ENCODE measurements at regions not wholly inside any gene's neighbourhood (a gene's known extent, or its start where the extent isn't known, plus 50 kb on each side); places are given as distances from the start of the nearest gene placed in this dataset.

DNA sequence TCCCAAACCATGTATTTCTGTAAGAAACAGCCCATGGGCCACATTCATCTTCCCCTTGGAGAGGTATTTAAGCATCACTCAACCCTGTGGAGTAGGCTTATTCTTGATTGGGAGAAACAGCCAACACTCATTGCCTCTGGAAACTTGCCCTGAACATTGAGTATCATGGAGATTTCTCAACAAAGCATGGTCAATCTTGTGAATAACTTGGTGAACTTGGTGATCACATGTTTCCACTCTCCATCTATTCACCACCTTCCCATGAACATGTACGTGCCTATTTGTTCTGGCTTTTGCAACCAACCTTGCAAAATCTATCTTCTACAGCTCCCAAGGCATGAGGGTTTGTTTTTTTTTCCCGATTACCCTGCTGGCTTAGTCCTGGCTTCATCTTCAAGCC lies 163.2 kb downstream of the PAH start:
- Mint-ChIP-seq H3K4me3 (no peak overlapping the region), H3K27me3 (no peaks in the 10 kb centered on the region), H3K4me1 (ENCODE audit: low read depth) (no peaks in the 10 kb centered on the region), H3K36me3 (no peaks in the 10 kb centered on the region), H3K9me3 (no peaks in the 10 kb centered on the region), H3K27ac (no peak overlapping the region)
- CTCF ChIA-PET = no interaction called here
- DNase-seq = no peak
- intact Hi-C loops (cut with micrococcal nuclease) = no loop called here
- POLR2A ChIA-PET = no interaction called here

DNA sequence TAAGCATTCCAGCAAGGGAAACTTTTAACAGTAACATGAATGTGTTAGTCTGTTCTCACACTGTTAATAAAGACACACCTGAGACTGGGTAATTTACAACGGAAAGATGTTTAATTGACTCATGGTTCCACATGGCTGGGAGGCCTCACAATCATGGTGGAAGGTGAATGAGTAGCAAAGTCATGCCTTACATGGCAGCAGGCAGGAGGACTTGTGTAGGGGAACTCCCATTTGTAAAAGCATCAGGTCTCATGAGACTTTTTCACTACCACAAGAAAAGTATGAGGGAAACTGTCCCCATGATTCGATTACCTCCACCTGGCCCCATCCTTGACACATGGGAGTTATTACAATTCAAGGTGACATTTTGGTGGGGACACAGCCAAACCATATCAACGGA lies 168.3 kb downstream of the PAH start:
- H3K27ac Mint-ChIP-seq = no peak overlapping the region
- POLR2A ChIA-PET = no interaction called here
- H3K36me3 Mint-ChIP-seq = no peaks in the 10 kb centered on the region
- no peaks in the 10 kb centered on the region for H3K4me1 Mint-ChIP-seq (ENCODE audit: low read depth)
- CTCF ChIA-PET = no interaction called here
- no peaks in the 10 kb centered on the region for H3K9me3 Mint-ChIP-seq
- DNase-seq = no peak
- H3K4me3 Mint-ChIP-seq = no peak overlapping the region
- intact Hi-C loops (cut with micrococcal nuclease) = no loop called here
- no peaks in the 10 kb centered on the region for H3K27me3 Mint-ChIP-seq

DNA sequence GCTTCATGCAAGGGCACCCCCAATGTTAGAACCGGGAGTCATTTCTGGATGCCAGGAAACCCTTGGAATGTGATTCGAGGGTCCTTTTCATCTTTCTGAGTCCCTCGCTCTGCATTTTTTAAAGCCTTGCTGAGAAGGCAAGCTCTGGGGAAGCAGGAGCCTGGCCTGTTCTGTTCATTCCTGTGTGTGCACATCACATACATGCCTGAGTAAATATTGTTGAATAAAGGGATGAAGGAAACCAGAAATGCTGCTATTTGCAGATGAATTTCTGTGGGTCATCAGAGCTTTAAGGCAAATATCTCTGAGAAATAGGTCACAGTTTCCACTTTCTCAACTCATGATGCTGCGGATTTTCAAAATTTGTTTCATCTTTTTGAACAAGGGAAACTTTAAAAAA lies 170.1 kb downstream of the PAH start:
- Mint-ChIP-seq H3K27me3 (no peaks in the 10 kb centered on the region), H3K36me3 (no peaks in the 10 kb centered on the region), H3K27ac (no peak overlapping the region), H3K4me1 (ENCODE audit: low read depth) (no peaks in the 10 kb centered on the region), H3K4me3 (no peak overlapping the region), H3K9me3 (no peaks in the 10 kb centered on the region)
- intact Hi-C loops (cut with micrococcal nuclease) = no loop called here
- CTCF ChIA-PET = no interaction called here
- no peak for DNase-seq
- POLR2A ChIA-PET = no interaction called here

DNA sequence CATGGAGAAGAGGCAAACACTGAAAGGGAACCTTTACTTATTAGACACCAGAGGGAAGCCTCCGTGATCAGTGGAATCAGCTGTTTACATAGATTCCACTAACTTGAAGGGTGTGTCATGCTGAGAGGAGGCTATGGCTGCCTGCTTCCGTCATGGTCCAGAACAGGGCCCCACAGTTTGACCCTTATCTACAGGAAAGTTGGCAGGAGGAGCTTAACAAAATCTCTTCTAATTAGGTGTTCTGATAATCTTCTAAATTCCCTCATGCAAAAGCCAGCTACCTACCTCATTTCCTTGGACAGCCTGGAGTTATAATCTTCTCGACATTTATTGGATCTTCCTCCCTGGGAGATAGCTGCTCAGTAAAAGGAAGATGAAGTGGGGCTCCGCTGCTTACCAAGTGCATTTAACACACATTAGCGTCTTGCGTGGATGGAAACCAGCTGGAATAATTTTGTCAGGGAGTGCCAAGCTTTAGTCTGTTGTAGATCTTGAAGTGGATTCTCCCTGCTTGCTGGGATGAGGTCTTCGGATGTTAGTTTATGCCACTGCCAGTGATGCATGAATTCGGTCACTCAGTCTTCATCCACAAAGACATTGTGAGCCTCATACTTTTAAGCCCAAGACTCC lies 171.0 kb downstream of the PAH start:
- Mint-ChIP-seq H3K27ac (no peak overlapping the region), H3K9me3 (no peaks in the 10 kb centered on the region), H3K27me3 (no peaks in the 10 kb centered on the region), H3K4me1 (ENCODE audit: low read depth) (no peaks in the 10 kb centered on the region), H3K36me3 (no peaks in the 10 kb centered on the region), H3K4me3 (no peak overlapping the region)
- DNase-seq = no peak
- ChIA-PET CTCF (no interaction called here), POLR2A (no interaction called here)
- intact Hi-C loops (cut with micrococcal nuclease) = no loop called here

DNA sequence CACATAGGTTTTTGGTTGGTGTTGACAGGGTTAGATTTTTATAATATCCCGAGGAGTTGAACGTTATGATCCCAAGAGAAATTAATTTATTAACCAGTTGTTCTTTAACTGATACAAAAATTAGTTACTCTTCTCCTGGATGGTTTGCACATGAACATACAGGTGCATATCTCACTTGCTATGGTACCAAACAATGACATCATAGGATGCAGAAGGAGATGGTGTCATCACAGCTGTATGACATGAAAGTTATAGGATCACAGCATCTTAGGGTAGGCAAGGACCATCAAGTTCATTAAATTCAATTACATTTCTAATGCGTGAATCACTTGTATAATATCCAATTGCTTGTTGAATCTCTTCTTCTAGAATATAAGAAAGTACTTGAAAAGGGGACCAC lies 175.8 kb downstream of the PAH start:
- ChIA-PET CTCF (no interaction called here), POLR2A (no interaction called here)
- no peaks in the 10 kb centered on the region for H3K27me3 Mint-ChIP-seq
- H3K4me3 Mint-ChIP-seq = no peak overlapping the region
- H3K4me1 Mint-ChIP-seq (ENCODE audit: low read depth) = no peaks in the 10 kb centered on the region
- peaks cover 5% of the 10 kb centered on the region for H3K9me3 Mint-ChIP-seq
- DNase-seq = no peak
- intact Hi-C loops (cut with micrococcal nuclease) = no loop called here
- H3K36me3 Mint-ChIP-seq = no peaks in the 10 kb centered on the region
- no peak overlapping the region for H3K27ac Mint-ChIP-seq

DNA sequence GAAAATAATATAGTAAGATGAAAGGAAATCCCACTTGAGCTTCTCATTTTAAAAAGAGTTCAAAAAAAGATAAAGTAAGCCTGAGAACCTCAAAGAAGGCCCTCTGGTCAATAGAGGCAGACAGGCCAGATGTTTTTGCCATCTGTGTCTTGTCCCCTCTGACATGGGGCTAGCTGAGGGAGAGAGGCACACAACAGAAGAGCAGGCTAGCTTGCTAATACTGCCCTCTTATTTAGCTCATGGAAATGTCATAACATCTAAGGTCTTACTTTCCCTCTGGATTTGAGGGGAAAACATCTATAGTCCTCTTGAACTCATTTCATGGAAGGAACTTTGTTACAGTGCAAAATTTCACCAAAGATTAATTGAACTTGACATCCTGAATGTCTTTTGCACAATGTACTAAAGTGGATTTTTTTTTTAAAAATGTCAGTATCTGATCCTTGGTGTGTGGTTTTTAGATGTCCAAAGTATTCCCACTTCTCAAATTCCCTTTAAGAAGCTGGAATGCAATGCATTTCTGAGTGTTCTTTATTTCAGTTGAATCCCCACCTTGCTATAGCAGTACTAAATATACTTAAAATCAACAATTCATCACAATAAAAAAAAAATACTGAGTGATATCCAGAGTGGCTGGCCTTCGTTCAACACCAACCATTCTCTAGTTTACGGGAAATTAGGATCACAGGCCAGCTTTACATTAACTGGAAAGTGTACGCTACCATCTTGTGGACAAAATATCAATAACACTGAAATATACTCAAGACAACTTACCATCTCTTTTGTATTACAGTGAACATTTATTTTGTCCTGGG lies 176.7 kb downstream of the PAH start:
- intact Hi-C loops (cut with micrococcal nuclease) = no loop called here

DNA sequence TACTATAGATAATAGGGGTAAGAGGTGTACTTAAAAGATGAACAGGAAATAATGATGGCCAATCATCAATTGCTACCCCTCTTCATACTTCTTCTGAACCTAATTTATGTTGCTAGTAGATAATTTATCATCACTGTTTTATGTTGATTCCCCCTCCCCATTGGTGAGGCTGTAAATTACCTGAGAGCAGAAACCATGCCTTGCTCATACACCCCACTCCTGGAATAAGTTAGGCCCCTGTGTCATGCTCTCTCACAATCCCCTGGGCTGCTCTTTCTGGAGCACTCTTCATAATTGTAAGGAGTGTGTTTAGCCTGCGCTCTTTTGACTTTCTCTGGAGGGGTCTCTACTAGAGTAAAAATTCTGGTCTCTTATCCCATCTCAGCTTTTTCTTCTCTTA lies 180.7 kb downstream of the PAH start:
- H3K4me3 Mint-ChIP-seq = no peak overlapping the region
- intact Hi-C loops (cut with micrococcal nuclease) = no loop called here
- CTCF ChIA-PET = no interaction called here

More for the DNA sequence above, 176.7 kb downstream of the PAH start:
- H3K4me3 Mint-ChIP-seq = no peak overlapping the region
- CTCF ChIA-PET = no interaction called here
- no peak overlapping the region for H3K27ac Mint-ChIP-seq
- DNase-seq = no peak
- no peaks in the 10 kb centered on the region for H3K4me1 Mint-ChIP-seq (ENCODE audit: low read depth)
- H3K36me3 Mint-ChIP-seq = no peaks in the 10 kb centered on the region
- no peaks in the 10 kb centered on the region for H3K27me3 Mint-ChIP-seq
- POLR2A ChIA-PET = no interaction called here
- peaks cover 9% of the 10 kb centered on the region for H3K9me3 Mint-ChIP-seq

DNA sequence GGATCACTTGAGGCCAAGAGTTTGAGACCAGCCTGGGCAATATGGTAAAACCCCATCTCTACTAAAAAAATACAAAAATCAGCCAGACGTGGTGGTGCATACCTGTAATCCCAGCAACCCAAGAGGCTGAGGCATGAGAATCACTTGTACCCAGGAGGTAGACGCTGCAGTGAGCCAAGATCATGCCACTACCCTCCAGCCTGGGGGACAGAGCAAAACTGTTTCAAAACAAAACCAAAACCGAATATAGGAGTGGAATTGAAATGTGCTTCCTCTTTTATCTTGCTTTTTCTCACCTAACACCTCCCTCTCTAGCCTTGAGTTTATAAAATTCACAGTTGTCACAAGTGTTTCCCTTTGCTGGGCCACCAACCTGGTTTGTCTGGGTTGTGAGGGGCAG lies 181.9 kb downstream of the PAH start:
- no peak overlapping the region for H3K27ac Mint-ChIP-seq
- no peaks in the 10 kb centered on the region for H3K4me1 Mint-ChIP-seq (ENCODE audit: low read depth)
- no peaks in the 10 kb centered on the region for H3K36me3 Mint-ChIP-seq
- peaks cover 11% of the 10 kb centered on the region for H3K9me3 Mint-ChIP-seq
- ChIA-PET CTCF (interaction anchor here (0.6 kb wide), 1 partner anchor 47 kb away, joined by 3 read pairs; no protein-coding TSS in a partner anchor), POLR2A (no interaction called here)
- no peak for DNase-seq
- no peaks in the 10 kb centered on the region for H3K27me3 Mint-ChIP-seq
- H3K4me3 Mint-ChIP-seq = no peak overlapping the region
- intact Hi-C loops (cut with micrococcal nuclease) = no loop called here

More for the DNA sequence above, 180.7 kb downstream of the PAH start:
- Mint-ChIP-seq H3K4me1 (ENCODE audit: low read depth) (no peaks in the 10 kb centered on the region), H3K27ac (no peak overlapping the region), H3K9me3 (peaks cover 11% of the 10 kb centered on the region), H3K36me3 (no peaks in the 10 kb centered on the region), H3K27me3 (no peaks in the 10 kb centered on the region)
- DNase-seq = no peak
- POLR2A ChIA-PET = no interaction called here

DNA sequence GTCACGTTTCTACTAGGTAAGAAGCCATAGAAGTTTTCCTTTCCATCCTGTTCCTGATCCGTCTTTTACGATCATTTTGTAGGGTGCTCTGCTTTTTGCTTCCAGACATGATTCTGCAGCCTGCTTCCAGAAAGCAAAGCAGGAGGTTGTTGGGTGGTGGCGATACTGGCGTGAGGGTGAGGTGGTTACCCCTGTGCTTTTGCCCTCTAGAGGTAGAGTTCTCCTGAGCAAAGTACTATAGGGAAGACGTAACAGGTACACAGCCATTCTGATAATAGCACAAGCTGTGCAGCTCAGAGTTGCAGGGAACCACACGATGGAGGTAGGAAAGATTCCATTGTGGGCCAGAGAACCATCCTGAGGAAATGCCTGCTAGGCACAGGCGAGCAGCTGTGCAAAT lies 186.0 kb downstream of the PAH start:
- peaks cover 5% of the 10 kb centered on the region for H3K9me3 Mint-ChIP-seq
- H3K4me3 Mint-ChIP-seq = no peak overlapping the region
- intact Hi-C loops (cut with micrococcal nuclease) = no loop called here
- no peaks in the 10 kb centered on the region for H3K4me1 Mint-ChIP-seq (ENCODE audit: low read depth)
- H3K27ac Mint-ChIP-seq = no peak overlapping the region
- DNase-seq = no peak
- ChIA-PET POLR2A (no interaction called here), CTCF (no interaction called here)
- no peaks in the 10 kb centered on the region for H3K36me3 Mint-ChIP-seq
- peaks cover 2% of the 10 kb centered on the region for H3K27me3 Mint-ChIP-seq

DNA sequence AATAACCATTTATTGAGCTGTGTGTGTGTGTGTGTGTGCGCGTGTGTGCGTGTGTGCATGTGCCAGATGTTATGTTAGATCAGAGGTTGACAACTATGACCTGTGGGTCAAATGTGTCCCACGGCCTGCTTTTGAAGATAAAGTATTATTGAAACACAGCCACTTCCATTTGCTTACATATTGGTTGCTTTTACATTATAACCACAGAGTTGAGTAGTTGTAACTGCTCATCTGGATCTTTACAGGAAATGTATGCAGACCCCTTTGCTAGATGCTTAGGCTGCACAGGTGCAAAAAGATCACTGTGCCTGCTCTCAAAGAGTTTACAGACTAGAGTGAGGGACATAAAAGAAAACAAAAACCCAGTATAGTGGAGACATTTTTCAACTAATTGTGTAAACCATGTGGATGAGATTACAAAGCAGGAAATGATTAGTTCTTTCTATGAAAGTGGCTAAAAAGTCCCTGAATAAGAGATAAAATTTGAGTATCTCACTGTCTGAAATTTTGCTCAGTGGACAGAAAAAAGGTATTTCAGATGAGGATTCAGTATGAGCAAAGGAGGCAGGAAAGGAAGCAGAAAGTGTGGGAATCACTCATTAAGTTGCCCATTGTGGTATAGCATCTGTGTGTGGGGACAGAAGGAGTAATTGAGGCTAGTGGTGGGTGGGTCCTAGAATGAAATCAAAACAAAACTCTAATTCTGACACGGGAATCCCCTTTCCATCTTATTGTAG lies 188.4 kb downstream of the PAH start:
- Mint-ChIP-seq H3K27ac (no peak overlapping the region), H3K9me3 (no peaks in the 10 kb centered on the region), H3K4me3 (no peak overlapping the region), H3K4me1 (ENCODE audit: low read depth) (no peaks in the 10 kb centered on the region), H3K36me3 (no peaks in the 10 kb centered on the region), H3K27me3 (peaks cover 2% of the 10 kb centered on the region)
- ChIA-PET POLR2A (no interaction called here), CTCF (no interaction called here)
- no peak for DNase-seq
- intact Hi-C loops (cut with micrococcal nuclease) = no loop called here

DNA sequence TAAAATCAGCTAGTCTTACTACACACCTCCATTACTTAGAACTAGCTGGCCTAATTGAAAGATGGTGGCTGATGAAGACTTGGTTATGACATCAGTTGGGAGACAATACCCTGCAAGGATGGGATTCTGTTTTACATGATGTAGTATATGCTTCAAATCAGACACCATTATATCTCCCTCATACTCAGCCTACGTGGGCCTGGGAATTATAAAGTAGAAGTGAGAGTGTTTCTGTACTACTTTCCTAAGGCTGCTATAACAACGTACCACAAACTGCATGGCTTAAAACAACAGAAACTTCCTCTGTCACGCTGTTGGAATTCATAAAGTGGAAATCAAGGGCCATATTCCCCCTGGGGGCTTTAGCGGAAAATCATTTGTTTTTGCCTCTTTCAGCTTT lies 190.4 kb downstream of the PAH start:
- ChIA-PET CTCF (interaction anchor here (0.6 kb wide), 1 partner anchor 25 kb away, joined by 8 read pairs; no protein-coding TSS in a partner anchor), POLR2A (no interaction called here)
- Mint-ChIP-seq H3K27me3 (peaks cover 2% of the 10 kb centered on the region), H3K4me3 (no peak overlapping the region), H3K36me3 (no peaks in the 10 kb centered on the region), H3K4me1 (ENCODE audit: low read depth) (no peaks in the 10 kb centered on the region), H3K9me3 (no peaks in the 10 kb centered on the region), H3K27ac (no peak overlapping the region)
- intact Hi-C loops (cut with micrococcal nuclease) = no loop called here
- no peak for DNase-seq

DNA sequence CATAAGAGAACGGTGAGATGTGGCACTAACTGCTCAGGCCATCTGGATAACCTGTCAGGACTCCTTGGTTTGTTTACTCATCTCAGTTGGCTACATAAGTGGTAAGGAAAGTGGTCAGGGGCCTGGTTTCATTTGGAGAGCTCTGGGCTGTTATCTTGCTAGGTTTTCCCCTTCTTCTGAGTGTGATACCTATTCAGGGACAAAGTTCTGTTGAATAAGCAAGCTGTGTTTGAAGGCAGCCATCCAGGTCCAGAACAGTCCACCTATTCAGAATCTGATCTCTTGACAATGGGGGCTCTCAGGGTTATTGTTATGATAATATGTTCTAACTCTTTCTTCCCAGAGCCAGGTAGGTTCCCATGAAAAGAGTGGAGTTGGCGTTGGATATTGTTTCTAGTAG lies 194.9 kb downstream of the PAH start:
- H3K9me3 Mint-ChIP-seq = no peaks in the 10 kb centered on the region
- no peak overlapping the region for H3K27ac Mint-ChIP-seq
- POLR2A ChIA-PET = no interaction called here
- no peak overlapping the region for H3K4me3 Mint-ChIP-seq
- no peaks in the 10 kb centered on the region for H3K4me1 Mint-ChIP-seq (ENCODE audit: low read depth)
- intact Hi-C loops (cut with micrococcal nuclease) = no loop called here
- DNase-seq = no peak
- CTCF ChIA-PET = no interaction called here
- H3K27me3 Mint-ChIP-seq = no peaks in the 10 kb centered on the region
- H3K36me3 Mint-ChIP-seq = no peaks in the 10 kb centered on the region

DNA sequence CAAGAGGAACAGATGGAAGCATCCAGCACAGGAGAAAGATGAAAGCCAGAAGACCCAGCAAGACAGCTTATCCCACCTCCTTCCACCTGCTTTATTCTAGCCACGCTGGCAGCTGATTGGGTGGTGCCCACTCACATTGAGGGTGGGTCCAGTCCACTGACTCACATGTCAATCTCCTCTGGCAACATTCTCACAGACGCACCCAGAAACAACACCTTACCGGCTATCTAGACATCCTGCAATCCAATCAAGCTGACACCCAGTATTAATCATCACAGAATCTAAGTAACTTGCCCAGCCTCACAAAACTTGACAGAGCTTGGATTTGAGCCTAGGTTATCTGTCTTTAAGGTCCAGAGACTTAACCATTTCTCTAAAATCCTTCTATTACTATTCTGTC lies 208.9 kb downstream of the PAH start:
- Mint-ChIP-seq H3K27me3 (no peaks in the 10 kb centered on the region), H3K36me3 (no peaks in the 10 kb centered on the region), H3K4me1 (ENCODE audit: low read depth) (no peaks in the 10 kb centered on the region), H3K4me3 (no peak overlapping the region), H3K9me3 (no peaks in the 10 kb centered on the region), H3K27ac (no peak overlapping the region)
- CTCF ChIA-PET = no interaction called here
- POLR2A ChIA-PET = no interaction called here
- intact Hi-C loops (cut with micrococcal nuclease) = no loop called here
- DNase-seq = no peak
